ENCODE measurements at regions not wholly inside any gene's neighbourhood (a gene's known extent, or its start where the extent isn't known, plus 50 kb on each side); places are given as distances from the start of the nearest gene placed in this dataset.

DNA sequence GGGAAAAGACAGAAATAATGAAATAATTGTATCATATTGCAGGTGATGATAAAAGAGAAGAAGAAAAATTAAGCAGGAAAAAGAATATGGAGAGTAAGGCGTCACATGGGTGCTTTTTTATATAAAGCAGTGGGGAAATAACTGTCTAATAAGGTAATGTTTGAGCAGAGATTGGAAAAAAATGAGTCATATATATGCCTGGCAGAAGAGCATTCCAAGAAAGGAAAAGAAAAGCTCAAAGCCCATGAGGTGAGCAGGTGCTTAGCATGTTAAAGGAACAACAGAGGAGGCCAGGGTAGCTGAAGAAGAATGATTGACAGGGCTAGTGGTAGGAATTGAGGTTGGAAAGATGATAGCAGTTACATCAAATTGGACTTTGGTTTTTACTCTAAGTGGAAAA lies 739.5 kb downstream of the SORCS1 start:
- ATAC-seq (ENCODE audit: poor library complexity): no peak
- Mint-ChIP-seq H3K27ac (no peak overlapping the region), H3K9me3 (peaks cover 3% of the 10 kb centered on the region), H3K4me3 (no peak overlapping the region), H3K4me1 (ENCODE audit: low read depth) (no peaks in the 10 kb centered on the region), H3K36me3 (ENCODE audit: low read depth) (no peaks in the 10 kb centered on the region), H3K27me3 (no peaks in the 10 kb centered on the region)
- TF ChIP-seq, protein P1, sequence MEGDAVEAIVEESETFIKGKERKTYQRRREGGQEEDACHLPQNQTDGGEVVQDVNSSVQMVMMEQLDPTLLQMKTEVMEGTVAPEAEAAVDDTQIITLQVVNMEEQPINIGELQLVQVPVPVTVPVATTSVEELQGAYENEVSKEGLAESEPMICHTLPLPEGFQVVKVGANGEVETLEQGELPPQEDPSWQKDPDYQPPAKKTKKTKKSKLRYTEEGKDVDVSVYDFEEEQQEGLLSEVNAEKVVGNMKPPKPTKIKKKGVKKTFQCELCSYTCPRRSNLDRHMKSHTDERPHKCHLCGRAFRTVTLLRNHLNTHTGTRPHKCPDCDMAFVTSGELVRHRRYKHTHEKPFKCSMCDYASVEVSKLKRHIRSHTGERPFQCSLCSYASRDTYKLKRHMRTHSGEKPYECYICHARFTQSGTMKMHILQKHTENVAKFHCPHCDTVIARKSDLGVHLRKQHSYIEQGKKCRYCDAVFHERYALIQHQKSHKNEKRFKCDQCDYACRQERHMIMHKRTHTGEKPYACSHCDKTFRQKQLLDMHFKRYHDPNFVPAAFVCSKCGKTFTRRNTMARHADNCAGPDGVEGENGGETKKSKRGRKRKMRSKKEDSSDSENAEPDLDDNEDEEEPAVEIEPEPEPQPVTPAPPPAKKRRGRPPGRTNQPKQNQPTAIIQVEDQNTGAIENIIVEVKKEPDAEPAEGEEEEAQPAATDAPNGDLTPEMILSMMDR (IDR thresholded peaks at IDR 0.05): no peak
- Histone ChIP-seq H3K4me3 (ENCODE audit: low read length) (no peak overlapping the region), H3K9me3 (ENCODE audit: control insufficient read depth in 1 of 2, insufficient read depth in 1 of 2, low read length in 2 of 2) (no peaks in the 10 kb centered on the region), H3K4me1 (ENCODE audit: insufficient read depth, low read length) (no peaks in the 10 kb centered on the region), H3K27me3 (ENCODE audit: control insufficient read depth in 1 of 2, insufficient read depth in 2 of 2, low read length in 2 of 2) (no peaks in the 10 kb centered on the region), H3K36me3 (ENCODE audit: insufficient read depth, low read length) (no peaks in the 10 kb centered on the region), H3K27ac (ENCODE audit: low read depth in 1 of 2, low read length in 2 of 2) (no peak overlapping the region)
- ChIA-PET CTCF (no interaction called here), POLR2A (no interaction called here)
- intact Hi-C loops (cut with DNase I, micrococcal nuclease): no loop called here
- no peak for DNase-seq

- no peak overlapping the region for H3K4me3 ChIP-seq (ENCODE audit: low read length)
- TF ChIP-seq, protein P1 (IDR thresholded peaks at IDR 0.05): no peak
- H3K27me3 ChIP-seq (ENCODE audit: control insufficient read depth in 1 of 2, insufficient read depth in 2 of 2, low read length in 2 of 2): no peaks in the 10 kb centered on the region
- ChIA-PET POLR2A (no interaction called here), CTCF (no interaction called here)
- no peaks in the 10 kb centered on the region for H3K36me3 Mint-ChIP-seq (ENCODE audit: low read depth)
- H3K9me3 ChIP-seq (ENCODE audit: control insufficient read depth in 1 of 2, insufficient read depth in 1 of 2, low read length in 2 of 2): no peaks in the 10 kb centered on the region
- no peaks in the 10 kb centered on the region for H3K36me3 ChIP-seq (ENCODE audit: insufficient read depth, low read length)
- H3K9me3 Mint-ChIP-seq: peaks cover 3% of the 10 kb centered on the region
- H3K27ac Mint-ChIP-seq: no peak overlapping the region
- DNase-seq (no peak), ATAC-seq (ENCODE audit: poor library complexity) (no peak)
- H3K4me3 Mint-ChIP-seq: no peak overlapping the region
- no peaks in the 10 kb centered on the region for H3K4me1 Mint-ChIP-seq (ENCODE audit: low read depth)
- H3K27me3 Mint-ChIP-seq: no peaks in the 10 kb centered on the region
- no peaks in the 10 kb centered on the region for H3K4me1 ChIP-seq (ENCODE audit: insufficient read depth, low read length)
- H3K27ac ChIP-seq (ENCODE audit: low read depth in 1 of 2, low read length in 2 of 2): no peak overlapping the region
- intact Hi-C loops (cut with DNase I, micrococcal nuclease): no loop called here
These were observed 740.5 kb downstream of the SORCS1 start for GRCh38 chr10:106424054-106424453.

DNA sequence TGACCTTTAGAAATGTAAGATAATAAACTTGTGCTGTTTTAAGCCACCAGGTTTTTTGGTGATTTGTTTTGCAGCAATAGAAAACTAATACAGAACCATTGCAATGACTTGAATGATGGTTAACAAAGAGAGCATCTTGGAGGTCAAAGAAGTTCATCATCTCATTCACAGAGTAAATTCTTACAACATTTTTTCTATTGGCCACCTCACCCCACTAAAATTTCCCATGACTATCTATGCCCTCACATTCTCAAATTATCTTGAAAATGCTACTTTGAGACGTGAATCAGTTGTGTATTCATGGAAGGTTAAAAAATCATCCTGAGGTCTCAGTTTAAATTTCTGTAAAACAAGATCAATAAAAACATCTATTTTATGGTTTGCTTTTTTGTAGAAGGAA lies 754.2 kb downstream of the SORCS1 start:
- POLR2A ChIA-PET: no interaction called here
- Mint-ChIP-seq H3K27ac (no peak overlapping the region), H3K4me1 (ENCODE audit: low read depth) (no peaks in the 10 kb centered on the region), H3K36me3 (ENCODE audit: low read depth) (no peaks in the 10 kb centered on the region), H3K9me3 (no peaks in the 10 kb centered on the region), H3K4me3 (no peak overlapping the region), H3K27me3 (no peaks in the 10 kb centered on the region)
- intact Hi-C loops (cut with DNase I, micrococcal nuclease): no loop called here
- Histone ChIP-seq H3K4me1 (ENCODE audit: insufficient read depth, low read length) (no peaks in the 10 kb centered on the region), H3K27me3 (ENCODE audit: control insufficient read depth in 1 of 2, insufficient read depth in 2 of 2, low read length in 2 of 2) (no peaks in the 10 kb centered on the region), H3K4me3 (ENCODE audit: low read length) (no peak overlapping the region), H3K27ac (ENCODE audit: low read depth in 1 of 2, low read length in 2 of 2) (no peak overlapping the region), H3K9me3 (ENCODE audit: control insufficient read depth in 1 of 2, insufficient read depth in 1 of 2, low read length in 2 of 2) (peaks cover 0 to 9% of the 10 kb centered on the region in 2 experiments), H3K36me3 (ENCODE audit: insufficient read depth, low read length) (no peaks in the 10 kb centered on the region)
- CTCF ChIA-PET: no interaction called here
- DNase-seq: no peak
- ATAC-seq (ENCODE audit: poor library complexity): no peak
- TF ChIP-seq, protein P1 (IDR thresholded peaks at IDR 0.05): no peak
